Pons (tissue), 1 donor: ENCODE measurements at regions not wholly inside any gene's neighbourhood (a gene's known extent, or its start where the extent isn't known, plus 50 kb on each side); places are given as distances from the start of the nearest gene placed in this dataset.

Source experiments
- DNase-seq: peaks from one replicate; pipeline ENCODE4 v3.0.0-alpha.2; 2016; ENCODE audit warnings: low spot score

GRCh38 chr10:118412132-118412760 lies 70.1 kb upstream of the FAM204A start:
- no peak for DNase-seq

GRCh38 chr10:118409295-118409694 lies 67.2 kb upstream of the FAM204A start:
- DNase-seq = no peak

- DNase-seq = no peak
Observed at GRCh38 chr10:118408181-118408580, 66.1 kb upstream of the FAM204A start.

GRCh38 chr10:118407777-118408176 lies 65.7 kb upstream of the FAM204A start:
- no peak for DNase-seq

GRCh38 chr10:118407026-118407425 lies 64.9 kb upstream of the FAM204A start:
- DNase-seq = no peak

GRCh38 chr10:118405928-118406327 lies 63.8 kb upstream of the FAM204A start:
- no peak for DNase-seq

- DNase-seq = no peak
Observed at GRCh38 chr10:118403967-118404366, 61.8 kb upstream of the FAM204A start.

GRCh38 chr10:118401708-118402193 lies 59.6 kb upstream of the FAM204A start:
- no peak for DNase-seq

GRCh38 chr10:118397391-118397790 lies 55.3 kb upstream of the FAM204A start:
- no peak for DNase-seq

- DNase-seq = no peak
Observed at GRCh38 chr10:118395947-118396346, 53.8 kb upstream of the FAM204A start.

- DNase-seq = no peak
Observed at GRCh38 chr10:118394301-118395200, 52.4 kb upstream of the FAM204A start.

GRCh38 chr10:118392761-118393160 lies 50.6 kb upstream of the FAM204A start:
- no peak for DNase-seq
